NOMO-1 (cell line): ENCODE measurements at regions not wholly inside any gene's neighbourhood (a gene's known extent, or its start where the extent isn't known, plus 50 kb on each side); places are given as distances from the start of the nearest gene placed in this dataset.

Source experiments
- DNase-seq, 2 experiments: peaks; one replicate each; lab custom pipeline; 2025; ENCODE audit not compliant: unreplicated experiment in 2 of 2; lab: John Stamatoyannopoulos, UW

- DNase-seq = no peak
Measured at GRCh38 chr16:51455398-51455797, 304.3 kb upstream of the SALL1 start.

GRCh38 chr16:51453251-51453650, 302.2 kb upstream of the SALL1 start:
- DNase-seq = no peak

- no peak for DNase-seq
Measured at GRCh38 chr16:51450909-51451308, 299.8 kb upstream of the SALL1 start.

GRCh38 chr16:51450376-51450775, 299.3 kb upstream of the SALL1 start:
- no peak for DNase-seq

- no peak for DNase-seq
Measured at GRCh38 chr16:51449441-51449840, 298.4 kb upstream of the SALL1 start.

GRCh38 chr16:51445250-51445649, 294.2 kb upstream of the SALL1 start:
- DNase-seq = no peak

- no peak for DNase-seq
Measured at GRCh38 chr16:51443934-51444333, 292.9 kb upstream of the SALL1 start.

GRCh38 chr16:51442141-51442870, 291.2 kb upstream of the SALL1 start:
- no peak for DNase-seq

GRCh38 chr16:51440131-51440889, 289.2 kb upstream of the SALL1 start:
- DNase-seq = no peak

GRCh38 chr16:51439271-51439670, 288.2 kb upstream of the SALL1 start:
- no peak for DNase-seq

- no peak for DNase-seq
Measured at GRCh38 chr16:51436742-51437141, 285.7 kb upstream of the SALL1 start.

GRCh38 chr16:51434567-51435198, 283.6 kb upstream of the SALL1 start:
- DNase-seq = no peak

- no peak for DNase-seq
Measured at GRCh38 chr16:51433599-51433998, 282.5 kb upstream of the SALL1 start.

GRCh38 chr16:51431517-51432241, 280.6 kb upstream of the SALL1 start:
- DNase-seq = no peak

GRCh38 chr16:51430716-51431369, 279.8 kb upstream of the SALL1 start:
- no peak for DNase-seq

GRCh38 chr16:51429041-51429440, 278.0 kb upstream of the SALL1 start:
- DNase-seq = no peak

GRCh38 chr16:51427085-51427484, 276.0 kb upstream of the SALL1 start:
- DNase-seq = no peak

GRCh38 chr16:51426276-51426675, 275.2 kb upstream of the SALL1 start:
- no peak for DNase-seq

- DNase-seq = no peak
Measured at GRCh38 chr16:51420247-51420646, 269.2 kb upstream of the SALL1 start.

- DNase-seq = no peak
Measured at GRCh38 chr16:51419768-51420167, 268.7 kb upstream of the SALL1 start.

- DNase-seq = no peak
Measured at GRCh38 chr16:51418258-51418657, 267.2 kb upstream of the SALL1 start.
